B cell (primary cell): ENCODE measurements at regions not wholly inside any gene's neighbourhood (a gene's known extent, or its start where the extent isn't known, plus 50 kb on each side); places are given as distances from the start of the nearest gene placed in this dataset.

ENCODE experiments used
- ATAC-seq: fragments of 200-7000 bp; cut with Tn5 transposase; one replicate; pipeline ENCODE4 v1.10.0; 2021; ENCODE audit warnings: low read depth, mild to moderate bottlenecking, moderate number of reproducible peaks, moderate library complexity
- CTCF ChIA-PET: fragments of 350-600 bp; sonication (Branson Sonifier 250); formaldehyde crosslinking; loops from one replicate; lab custom pipeline; 2021; ENCODE audit warnings: antibody characterized with exemption, inconsistent platforms; lab: Charles Lee
- POLR2A ChIA-PET: fragments of 350-600 bp; sonication (Branson Sonifier 250); formaldehyde crosslinking; loops from one replicate; lab custom pipeline; 2021; ENCODE audit warnings: antibody characterized with exemption; lab: Charles Lee
- DNase-seq: peaks from one replicate; pipeline ENCODE4 v3.0.0; 2013
- H2AFZ ChIP-seq: 2 replicates; pipeline ENCODE4 v1.6.1; 2012; ENCODE audit warnings: mild to moderate bottlenecking, low read depth, low read length; ENCODE audit not compliant: insufficient read depth, poor library complexity, severe bottlenecking
- H3K27ac ChIP-seq, 2 donors: 1 replicate in 1 of 2; 2 replicates in 1 of 2; pipeline ENCODE4 v1.5.1; 2012 to 2013; ENCODE audit warnings: low read length in 2 of 2, mild to moderate bottlenecking in 2 of 2, moderate library complexity in 1 of 2
- H3K27me3 ChIP-seq, 4 experiments: fragments of 200-600 bp in 1 of 4; sonication (generic) in 1 of 4; replicated peaks in 1 of 4; 1 replicate in 2 of 4; 2 replicates in 2 of 4; pipeline versions ENCODE4 v1.6.1 to v1.7.0; 2013 to 2016; ENCODE audit warnings: low read length in 3 of 4, mild to moderate bottlenecking in 2 of 4, mixed read lengths in 1 of 4, moderate library complexity in 1 of 4; ENCODE audit not compliant: insufficient read depth in 4 of 4, control insufficient read depth in 3 of 4; ENCODE audit errors: control extremely low read depth in 1 of 4
- H3K36me3 ChIP-seq, 2 experiments: replicated peaks in 1 of 2; 1 replicate in 1 of 2; 2 replicates in 1 of 2; pipeline versions ENCODE4 v1.6.1 to v1.7.1; 2013; ENCODE audit warnings: low read length in 1 of 2; ENCODE audit not compliant: insufficient read depth in 2 of 2, control insufficient read depth in 1 of 2; ENCODE audit errors: control extremely low read depth in 1 of 2, extremely low read depth in 1 of 2
- H3K4me1 ChIP-seq, 2 donors: fragments of 200-600 bp in 1 of 2; sonication (generic) in 1 of 2; 1 replicate in 1 of 2; 2 replicates in 1 of 2; pipeline versions ENCODE4 v1.5.1 to v1.6.1; 2013 to 2017; ENCODE audit warnings: low read length in 2 of 2; ENCODE audit not compliant: control insufficient read depth in 2 of 2, insufficient read depth in 2 of 2
- H3K4me2 ChIP-seq: replicated peaks from 2 replicates; pipeline ENCODE3; 2012; ENCODE audit warnings: mild to moderate bottlenecking, low read depth, low read length; ENCODE audit not compliant: poor library complexity, severe bottlenecking
- H3K4me3 ChIP-seq, 5 experiments: fragments of 200-600 bp in 1 of 5; sonication (generic) in 1 of 5; 1 replicate in 3 of 5; 2 replicates in 2 of 5; pipeline versions ENCODE4 v1.5.1 to v1.7.0; 2011 to 2016; ENCODE audit warnings: low read length in 4 of 5, mild to moderate bottlenecking in 4 of 5, low read depth in 2 of 5, control low read depth in 1 of 5, moderate library complexity in 1 of 5; ENCODE audit not compliant: insufficient read depth in 1 of 5; ENCODE audit errors: control extremely low read depth in 1 of 5, extremely low read depth in 1 of 5
- H3K79me2 ChIP-seq: fragments of 200-600 bp; sonication (generic); one replicate; pipeline ENCODE4 v1.6.0; 2016; ENCODE audit warnings: low read length; ENCODE audit not compliant: control insufficient read depth, insufficient read depth
- H3K9ac ChIP-seq: fragments of 200-600 bp; sonication (generic); 2 replicates; pipeline ENCODE4 v1.6.1; 2017; ENCODE audit warnings: mild to moderate bottlenecking, low read length, moderate library complexity
- H3K9me3 ChIP-seq, 3 donors: one replicate each; pipeline versions ENCODE4 v1.6.1 to v1.7.1; 2013; ENCODE audit warnings: low read length in 2 of 3; ENCODE audit not compliant: control insufficient read depth in 2 of 3, insufficient read depth in 1 of 3; ENCODE audit errors: control extremely low read depth in 1 of 3
- H4K20me1 ChIP-seq: 2 replicates; pipeline ENCODE4 v1.6.0; 2012; ENCODE audit warnings: mild to moderate bottlenecking, low read length; ENCODE audit not compliant: insufficient read depth, control insufficient read depth, poor library complexity, severe bottlenecking
- H3K27ac Mint-ChIP-seq: one replicate; pipeline ENCODE4 v1.8.0; 2021; ENCODE audit warnings: mixed read lengths
- H3K27me3 Mint-ChIP-seq: one replicate; pipeline ENCODE4 v1.8.0; 2021; ENCODE audit warnings: mixed read lengths
- H3K4me1 Mint-ChIP-seq: one replicate; pipeline ENCODE4 v1.8.0; 2021; ENCODE audit warnings: mixed read lengths
- H3K4me3 Mint-ChIP-seq: one replicate; pipeline ENCODE4 v1.8.0; 2021; ENCODE audit warnings: mixed read lengths
- H3K9me3 Mint-ChIP-seq: one replicate; pipeline ENCODE4 v1.8.0; 2022; ENCODE audit warnings: mixed read lengths; ENCODE audit not compliant: insufficient read depth
- EZH2 ChIP-seq: IDR thresholded peaks from 2 replicates; pipeline ENCODE4 v1.6.1; 2012; ENCODE audit warnings: borderline replicate concordance, low read depth, mild to moderate bottlenecking, moderate library complexity, low read length; ENCODE audit not compliant: insufficient read depth, poor library complexity, severe bottlenecking
- WGBS: methylation state at CpG from one replicate; pipeline ENCODE4 v1.1.5; 2013; ENCODE audit warnings: missing lambda C conversion rate; ENCODE audit not compliant: insufficient coverage; 5-methylcytosine and 5-hydroxymethylcytosine counted together
- intact Hi-C: fragments of 100-400 bp; cut with micrococcal nuclease; formaldehyde crosslinking; loops from one replicate; pipeline ENCODE4 v1.10.0; 2022
- TF ChIP-seq, protein P1 (sequence below): fragments of 200-600 bp; IDR thresholded peaks from one replicate; pipeline ENCODE4 v1.8.0; 2022; ENCODE audit warnings: antibody characterized with exemption, mild to moderate bottlenecking

DNA sequence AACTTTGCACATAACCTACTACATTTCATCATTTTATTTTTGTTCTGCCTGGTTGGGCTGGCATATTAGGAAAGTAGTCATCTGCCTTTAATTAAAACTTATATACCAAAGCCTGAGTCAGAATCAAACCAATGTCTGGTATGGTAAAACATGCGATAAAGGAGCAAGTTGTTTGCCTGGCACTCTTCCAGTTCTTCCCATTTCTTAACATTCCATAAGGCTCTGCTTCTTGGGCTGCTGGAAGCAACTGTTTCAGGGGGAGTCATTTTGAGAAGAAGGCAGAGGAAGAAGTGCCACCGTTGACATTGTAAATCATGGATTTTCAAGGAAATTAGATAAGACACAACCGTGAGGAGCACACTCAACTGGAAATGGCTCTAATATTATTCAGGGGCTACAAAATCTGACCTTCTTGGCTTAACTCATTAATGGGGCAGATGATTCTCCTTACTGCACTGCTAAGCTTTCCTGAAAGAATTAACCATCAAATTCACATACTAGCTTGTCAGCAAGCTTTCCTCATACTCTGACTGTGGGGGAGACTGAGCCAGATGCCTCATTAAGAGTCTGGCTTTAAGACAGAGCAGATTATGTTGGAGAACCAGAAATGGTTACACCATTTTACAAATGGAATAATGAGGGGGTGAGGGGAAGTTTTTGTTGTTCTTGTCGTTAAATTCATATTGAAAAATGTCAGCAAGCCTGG lies 391.0 kb downstream of the TMEM232 start:
- intact Hi-C loops = no loop called here
- no peak overlapping the region for H2AFZ ChIP-seq
- H3K27ac ChIP-seq = no peak overlapping the region
- 55% methylated on average over 2 of the region's 4 CpGs for WGBS
- H3K79me2 ChIP-seq = no peaks in the 10 kb centered on the region
- ATAC-seq = no peak
- TF ChIP-seq, protein P1, sequence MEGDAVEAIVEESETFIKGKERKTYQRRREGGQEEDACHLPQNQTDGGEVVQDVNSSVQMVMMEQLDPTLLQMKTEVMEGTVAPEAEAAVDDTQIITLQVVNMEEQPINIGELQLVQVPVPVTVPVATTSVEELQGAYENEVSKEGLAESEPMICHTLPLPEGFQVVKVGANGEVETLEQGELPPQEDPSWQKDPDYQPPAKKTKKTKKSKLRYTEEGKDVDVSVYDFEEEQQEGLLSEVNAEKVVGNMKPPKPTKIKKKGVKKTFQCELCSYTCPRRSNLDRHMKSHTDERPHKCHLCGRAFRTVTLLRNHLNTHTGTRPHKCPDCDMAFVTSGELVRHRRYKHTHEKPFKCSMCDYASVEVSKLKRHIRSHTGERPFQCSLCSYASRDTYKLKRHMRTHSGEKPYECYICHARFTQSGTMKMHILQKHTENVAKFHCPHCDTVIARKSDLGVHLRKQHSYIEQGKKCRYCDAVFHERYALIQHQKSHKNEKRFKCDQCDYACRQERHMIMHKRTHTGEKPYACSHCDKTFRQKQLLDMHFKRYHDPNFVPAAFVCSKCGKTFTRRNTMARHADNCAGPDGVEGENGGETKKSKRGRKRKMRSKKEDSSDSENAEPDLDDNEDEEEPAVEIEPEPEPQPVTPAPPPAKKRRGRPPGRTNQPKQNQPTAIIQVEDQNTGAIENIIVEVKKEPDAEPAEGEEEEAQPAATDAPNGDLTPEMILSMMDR = no peak
- no peak for TF ChIP-seq EZH2
- H3K27me3 ChIP-seq = no peaks in the 10 kb centered on the region
- no peaks in the 10 kb centered on the region for H3K9me3 ChIP-seq
- H3K4me3 ChIP-seq = no peak overlapping the region
- ChIA-PET POLR2A (no interaction called here), CTCF (no interaction called here)
- H3K4me2 ChIP-seq = no peak overlapping the region
- H3K4me1 ChIP-seq = no peaks in the 10 kb centered on the region
- no peak for DNase-seq
- no peak overlapping the region for H3K4me3 Mint-ChIP-seq
- no peak overlapping the region for H3K27ac Mint-ChIP-seq
- H3K36me3 ChIP-seq = no peaks in the 10 kb centered on the region
- H3K9me3 Mint-ChIP-seq = no peaks in the 10 kb centered on the region
- H3K4me1 Mint-ChIP-seq = no peaks in the 10 kb centered on the region
- H3K27me3 Mint-ChIP-seq = no peaks in the 10 kb centered on the region
- no peak overlapping the region for H3K9ac ChIP-seq
- H4K20me1 ChIP-seq = no peaks in the 10 kb centered on the region

DNA sequence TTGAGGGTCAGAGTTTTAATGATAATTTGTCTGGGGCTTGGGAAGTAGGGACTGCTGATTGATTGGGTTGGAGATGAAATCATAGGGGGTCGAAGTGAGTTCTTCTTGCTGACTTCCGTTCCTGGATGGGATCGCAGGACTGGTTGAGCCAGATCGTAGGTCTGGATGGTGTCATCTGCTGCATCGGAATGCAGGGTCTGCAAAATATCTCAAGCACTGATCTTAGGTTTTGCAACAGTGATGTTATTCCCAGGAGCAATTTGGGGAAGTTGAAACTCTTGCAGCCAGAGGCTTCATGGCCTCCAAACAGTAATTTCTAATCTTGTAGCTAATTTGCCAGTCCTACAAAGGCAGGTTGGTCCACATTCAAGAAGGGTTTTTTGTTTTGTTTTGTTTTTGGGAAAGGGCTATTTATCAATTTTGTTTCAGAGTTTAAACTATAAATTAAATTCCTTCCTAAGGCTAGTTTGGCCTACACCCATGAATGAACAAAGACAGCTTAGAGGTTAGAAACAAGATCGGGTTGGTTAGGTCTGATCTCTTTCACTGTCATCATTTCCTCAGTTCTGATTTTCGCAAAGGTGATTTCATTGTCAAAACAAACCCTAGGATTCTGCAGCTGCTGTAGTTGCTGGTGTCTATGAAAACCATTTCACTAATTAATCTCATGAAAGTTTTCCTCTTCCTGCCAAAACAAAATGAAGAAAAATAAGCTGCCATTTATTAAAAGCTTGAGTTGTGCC lies 388.0 kb downstream of the TMEM232 start:
- Histone ChIP-seq H4K20me1 (no peaks in the 10 kb centered on the region), H3K4me2 (no peak overlapping the region), H3K27me3 (no peaks in the 10 kb centered on the region), H3K36me3 (no peaks in the 10 kb centered on the region), H3K9me3 (no peaks in the 10 kb centered on the region), H3K4me3 (no peak overlapping the region), H3K27ac (no peak overlapping the region), H3K4me1 (no peaks in the 10 kb centered on the region), H3K79me2 (no peaks in the 10 kb centered on the region), H3K9ac (no peak overlapping the region), H2AFZ (no peak overlapping the region)
- H3K27me3 Mint-ChIP-seq = no peaks in the 10 kb centered on the region
- intact Hi-C loops = no loop called here
- H3K4me3 Mint-ChIP-seq = no peak overlapping the region
- ChIA-PET CTCF (no interaction called here), POLR2A (no interaction called here)
- no peak for DNase-seq
- H3K9me3 Mint-ChIP-seq = no peaks in the 10 kb centered on the region
- no peak for TF ChIP-seq EZH2
- TF ChIP-seq, protein P1 = no peak
- WGBS = 89% methylated on average over 5 of the region's 7 CpGs
- no peak overlapping the region for H3K27ac Mint-ChIP-seq
- no peak for ATAC-seq
- no peaks in the 10 kb centered on the region for H3K4me1 Mint-ChIP-seq
